ENCODE measurements at regions not wholly inside any gene's neighbourhood (a gene's known extent, or its start where the extent isn't known, plus 50 kb on each side); places are given as distances from the start of the nearest gene placed in this dataset.

DNA sequence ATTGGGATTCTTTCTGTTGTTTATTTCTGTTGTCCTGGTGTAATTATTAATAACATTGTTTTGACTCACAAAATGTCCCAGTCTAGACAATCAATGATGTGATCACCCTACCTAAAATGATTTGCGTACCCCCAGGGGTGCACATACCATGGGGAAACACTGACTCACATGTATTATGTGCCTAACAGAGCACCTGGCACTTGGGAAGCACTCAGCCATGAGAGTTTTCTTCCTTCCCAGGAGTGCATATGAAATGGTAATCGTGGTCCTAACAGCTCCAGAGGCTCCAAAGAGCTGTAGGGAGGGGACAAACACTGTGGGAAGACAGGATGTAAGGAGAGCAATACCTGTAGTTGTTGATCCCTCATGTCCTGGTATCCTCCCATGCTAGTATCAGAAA, 187.8 kb upstream of the ERBB4 start:
- TF ChIP-seq EZH2 (IDR thresholded peaks at IDR 0.05) (no peak), POLR2AphosphoS5 (IDR thresholded peaks at IDR 0.05; ENCODE audit: borderline replicate concordance, low read depth, low read length) (no peak), FOXP2 (optimal IDR thresholded peaks at IDR 0.05; ENCODE audit: control extremely low read depth, extremely low read length, insufficient read depth) (no peak)

All from SK-N-MC (cell line).